SK-N-MC (cell line): ENCODE measurements at regions not wholly inside any gene's neighbourhood (a gene's known extent, or its start where the extent isn't known, plus 50 kb on each side); places are given as distances from the start of the nearest gene placed in this dataset.

ENCODE experiments used
- EZH2 ChIP-seq: fragments of 200-600 bp; sonication (generic); IDR thresholded peaks from one replicate; pipeline ENCODE4 v1.6.1; 2017; ENCODE audit warnings: antibody characterized with exemption
- FOXP2 ChIP-seq: optimal IDR thresholded peaks from 2 replicates; pipeline ENCODE3; 2011; ENCODE audit warnings: mild to moderate bottlenecking, moderate library complexity; ENCODE audit not compliant: insufficient read depth; ENCODE audit errors: extremely low read length, control extremely low read depth
- POLR2AphosphoS5 ChIP-seq: IDR thresholded peaks from 2 replicates; pipeline ENCODE4 v1.6.1; 2012; ENCODE audit warnings: mild to moderate bottlenecking, low read depth, low read length, borderline replicate concordance

DNA sequence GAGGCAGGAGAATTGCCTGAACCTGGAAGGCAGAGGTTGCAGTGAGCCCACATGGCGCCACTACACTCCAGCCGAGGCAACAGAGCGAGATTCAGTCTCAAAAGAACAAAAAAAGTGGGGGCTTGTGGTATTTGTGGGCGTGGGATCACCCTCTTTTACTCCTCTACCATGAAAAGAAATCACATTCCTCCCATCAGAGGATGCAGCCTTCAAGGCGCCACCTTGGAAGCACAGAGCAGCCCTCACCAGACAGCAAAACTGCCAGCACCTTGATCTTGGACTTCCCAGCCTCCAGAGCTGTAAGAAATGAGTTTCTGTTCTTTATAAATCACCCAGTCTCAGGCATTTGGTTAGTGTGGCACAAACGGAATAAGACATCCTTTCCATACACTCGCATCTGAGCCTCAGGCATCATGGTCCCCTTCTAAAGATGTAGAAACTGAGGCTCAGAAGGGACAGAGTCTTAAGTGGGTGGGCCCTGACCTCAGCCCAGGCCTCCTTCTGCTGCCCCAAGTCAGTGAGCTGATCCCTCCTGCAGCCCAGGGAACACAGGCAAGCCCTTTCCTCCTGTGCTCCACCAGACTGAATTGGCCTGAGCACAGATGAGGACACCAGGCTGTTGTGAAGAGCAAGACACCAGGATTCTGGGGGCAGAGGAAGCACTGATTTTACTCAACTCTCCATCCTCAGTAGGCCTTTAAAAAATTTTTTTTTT lies 201.7 kb upstream of the LINGO1 start:
- TF ChIP-seq EZH2 (no peak), POLR2AphosphoS5 (no peak), FOXP2 (no peak)
